ENCODE measurements at regions not wholly inside any gene's neighbourhood (a gene's known extent, or its start where the extent isn't known, plus 50 kb on each side); places are given as distances from the start of the nearest gene placed in this dataset.
A peak's percentile ranks its signal among the peaks of the same experiment; 100 is the strongest.

DNA sequence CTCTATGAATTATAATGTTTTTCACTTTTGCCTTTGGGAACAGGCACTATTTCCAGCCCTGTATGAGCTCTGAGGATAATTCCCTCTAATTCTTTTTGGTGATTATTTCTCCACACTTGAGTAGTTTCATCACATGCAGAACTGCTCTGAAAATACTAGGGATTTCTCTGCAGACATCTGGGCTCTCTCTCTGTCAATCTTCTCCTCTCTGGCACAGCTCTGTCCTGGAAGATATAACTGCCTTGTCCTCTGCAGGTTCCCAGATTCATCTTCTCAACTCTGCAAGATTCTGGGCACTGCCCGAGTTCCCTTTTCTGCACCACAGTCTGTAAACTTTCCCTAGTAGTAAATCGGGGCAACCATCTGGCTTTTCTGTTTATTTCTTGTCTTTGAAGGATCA, 131.3 kb upstream of the FMN2 start:
- no peak for TF ChIP-seq POLR2A (IDR thresholded peaks at IDR 0.05)
- TF ChIP-seq, protein P1, sequence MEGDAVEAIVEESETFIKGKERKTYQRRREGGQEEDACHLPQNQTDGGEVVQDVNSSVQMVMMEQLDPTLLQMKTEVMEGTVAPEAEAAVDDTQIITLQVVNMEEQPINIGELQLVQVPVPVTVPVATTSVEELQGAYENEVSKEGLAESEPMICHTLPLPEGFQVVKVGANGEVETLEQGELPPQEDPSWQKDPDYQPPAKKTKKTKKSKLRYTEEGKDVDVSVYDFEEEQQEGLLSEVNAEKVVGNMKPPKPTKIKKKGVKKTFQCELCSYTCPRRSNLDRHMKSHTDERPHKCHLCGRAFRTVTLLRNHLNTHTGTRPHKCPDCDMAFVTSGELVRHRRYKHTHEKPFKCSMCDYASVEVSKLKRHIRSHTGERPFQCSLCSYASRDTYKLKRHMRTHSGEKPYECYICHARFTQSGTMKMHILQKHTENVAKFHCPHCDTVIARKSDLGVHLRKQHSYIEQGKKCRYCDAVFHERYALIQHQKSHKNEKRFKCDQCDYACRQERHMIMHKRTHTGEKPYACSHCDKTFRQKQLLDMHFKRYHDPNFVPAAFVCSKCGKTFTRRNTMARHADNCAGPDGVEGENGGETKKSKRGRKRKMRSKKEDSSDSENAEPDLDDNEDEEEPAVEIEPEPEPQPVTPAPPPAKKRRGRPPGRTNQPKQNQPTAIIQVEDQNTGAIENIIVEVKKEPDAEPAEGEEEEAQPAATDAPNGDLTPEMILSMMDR (IDR thresholded peaks at IDR 0.05) = no peak
- Histone ChIP-seq H3K27ac (no peak overlapping the region), H3K27me3 (no peaks in the 10 kb centered on the region), H3K36me3 (no peaks in the 10 kb centered on the region), H3K4me3 (no peak overlapping the region), H3K4me1 (no peaks in the 10 kb centered on the region), H3K9me3 (no peaks in the 10 kb centered on the region)
- no peak for DNase-seq

DNA sequence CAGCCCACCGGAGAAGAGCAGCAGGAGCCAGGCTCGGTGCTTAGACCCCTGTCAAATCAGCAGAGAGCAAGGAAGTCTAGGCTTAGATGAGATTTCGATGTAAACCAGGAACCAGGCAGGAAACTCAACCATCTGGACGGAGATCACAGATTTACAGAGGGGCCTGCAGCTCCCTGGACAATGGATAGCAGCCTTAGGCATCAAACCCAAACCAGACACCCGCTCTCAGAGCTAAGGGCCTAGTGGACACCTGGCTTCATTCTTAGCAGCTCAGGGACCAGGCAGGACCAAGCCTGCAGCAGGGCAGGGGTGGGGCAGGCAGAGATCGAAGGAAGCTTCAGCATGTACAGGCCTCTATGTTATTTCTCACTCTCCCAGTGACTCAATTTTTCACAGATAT, 127.8 kb upstream of the FMN2 start:
- Histone ChIP-seq H3K36me3 (no peaks in the 10 kb centered on the region), H3K27me3 (no peaks in the 10 kb centered on the region), H3K4me1 (no peaks in the 10 kb centered on the region), H3K27ac (no peak overlapping the region), H3K4me3 (no peak overlapping the region), H3K9me3 (no peaks in the 10 kb centered on the region)
- no peak for TF ChIP-seq POLR2A (IDR thresholded peaks at IDR 0.05)
- TF ChIP-seq, protein P1 (IDR thresholded peaks at IDR 0.05) = no peak
- DNase-seq = no peak

DNA sequence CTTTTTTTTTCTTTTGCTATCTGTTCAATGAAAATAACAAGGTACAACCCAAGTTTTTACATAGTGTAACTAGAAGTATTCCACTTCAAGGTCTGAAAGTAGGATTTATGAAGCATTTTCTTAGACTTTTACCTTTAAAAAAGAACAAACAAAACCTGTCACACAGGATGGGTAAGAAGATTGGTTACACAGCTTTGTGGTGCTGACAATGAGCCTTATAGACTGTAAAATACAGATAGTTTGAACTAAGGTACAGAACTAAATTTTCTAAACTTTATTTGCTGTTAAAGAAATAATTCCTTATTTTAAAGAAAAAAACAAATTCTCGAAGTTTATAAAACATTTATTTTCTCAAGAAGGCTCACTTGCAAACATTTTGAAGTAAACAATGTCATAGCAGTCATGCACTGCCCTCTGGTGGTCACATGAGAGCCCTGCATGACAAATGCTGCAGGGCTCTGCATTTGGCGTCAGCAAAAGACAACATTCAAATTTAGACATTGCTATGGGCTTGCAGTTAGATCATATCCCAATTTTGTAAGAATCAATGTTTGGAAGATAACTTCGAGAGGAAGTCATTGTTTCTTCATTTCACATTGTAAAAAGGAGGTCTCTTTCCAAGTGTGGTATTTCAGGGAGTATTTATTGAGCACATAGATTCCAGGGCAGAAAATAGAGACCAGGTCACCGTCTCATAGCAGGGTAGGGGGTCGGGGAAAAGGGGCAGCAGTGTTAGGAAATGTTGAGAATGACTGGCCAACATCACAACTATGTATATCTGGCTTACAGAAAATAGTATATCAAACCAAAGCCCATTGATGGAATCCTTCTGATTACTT, 115.3 kb upstream of the FMN2 start:
- no peak overlapping the region for H3K27ac ChIP-seq
- H3K4me3 ChIP-seq = no peak overlapping the region
- TF ChIP-seq POLR2A (IDR thresholded peaks at IDR 0.05) = no peak
- TF ChIP-seq, protein P1 (IDR thresholded peaks at IDR 0.05) = peak; percentile 18 to 90 (median 83)
- no peaks in the 10 kb centered on the region for H3K4me1 ChIP-seq
- no peaks in the 10 kb centered on the region for H3K36me3 ChIP-seq
- peak in 1 of 3 donors; percentile 86 for DNase-seq
- H3K27me3 ChIP-seq = no peaks in the 10 kb centered on the region
- H3K9me3 ChIP-seq = peaks cover 0 to 6% (median 0%) of the 10 kb centered on the region in 4 donors

DNA sequence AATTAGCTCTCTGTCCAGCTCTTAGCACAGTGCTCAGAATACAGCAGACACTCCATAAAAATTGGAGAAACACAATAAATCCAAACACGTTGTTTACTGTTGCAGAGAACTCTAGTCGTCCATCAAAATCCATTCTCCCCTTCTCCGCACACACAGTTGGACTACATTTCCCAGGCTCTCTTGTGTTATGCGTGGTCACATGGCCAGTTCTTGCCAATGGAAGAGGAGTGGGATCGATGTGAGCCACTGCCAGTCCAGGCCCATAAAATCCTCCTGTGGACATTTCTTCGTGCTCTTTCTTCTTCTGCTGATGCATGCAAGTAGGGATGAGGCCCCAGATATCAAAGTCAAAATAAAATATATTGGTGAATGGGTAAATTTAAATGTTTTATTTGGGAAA, 114.3 kb upstream of the FMN2 start:
- TF ChIP-seq, protein P1 (IDR thresholded peaks at IDR 0.05) = no peak
- no peak for TF ChIP-seq POLR2A (IDR thresholded peaks at IDR 0.05)
- Histone ChIP-seq H3K27me3 (no peaks in the 10 kb centered on the region), H3K27ac (no peak overlapping the region), H3K9me3 (peaks cover 0 to 6% (median 0%) of the 10 kb centered on the region in 4 donors), H3K4me1 (no peaks in the 10 kb centered on the region), H3K36me3 (no peaks in the 10 kb centered on the region), H3K4me3 (no peak overlapping the region)
- no peak for DNase-seq

DNA sequence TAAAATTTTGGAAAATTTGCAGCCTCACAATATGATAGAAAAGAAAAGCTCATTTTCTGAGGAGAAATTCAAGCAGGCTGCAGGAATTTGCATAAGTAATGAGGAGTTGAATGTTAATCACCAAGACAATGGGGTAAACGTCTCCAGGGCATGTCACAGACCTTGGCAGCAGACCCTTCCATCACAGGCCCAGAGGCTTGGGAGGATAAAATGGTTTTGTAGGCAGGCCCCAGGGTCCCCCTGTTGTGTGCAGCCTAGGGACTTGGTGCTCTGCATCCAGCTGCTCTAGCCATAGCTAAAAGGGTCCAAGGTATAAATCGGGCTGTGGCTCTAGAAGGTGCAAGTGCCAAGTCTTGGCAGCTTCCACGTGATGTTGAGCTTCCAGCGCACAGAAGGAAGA, 112.2 kb upstream of the FMN2 start:
- Histone ChIP-seq H3K9me3 (peaks cover 0 to 6% (median 0%) of the 10 kb centered on the region in 4 donors), H3K27me3 (no peaks in the 10 kb centered on the region), H3K4me3 (no peak overlapping the region), H3K27ac (no peak overlapping the region), H3K4me1 (no peaks in the 10 kb centered on the region), H3K36me3 (no peaks in the 10 kb centered on the region)
- DNase-seq = no peak
- no peak for TF ChIP-seq POLR2A (IDR thresholded peaks at IDR 0.05)
- TF ChIP-seq, protein P1 (IDR thresholded peaks at IDR 0.05) = no peak
